Peyer's patch (tissue), 4 donors: ENCODE measurements at regions not wholly inside any gene's neighbourhood (a gene's known extent, or its start where the extent isn't known, plus 50 kb on each side); places are given as distances from the start of the nearest gene placed in this dataset.

Experiments used
- POLR2A ChIP-seq, 2 donors: fragments of 450-650 bp; IDR thresholded peaks; one replicate each; pipeline ENCODE4 v1.5.1; 2017; ENCODE audit warnings: antibody characterized with exemption in 2 of 2, mild to moderate bottlenecking in 2 of 2, moderate library complexity in 2 of 2
- TF ChIP-seq, protein P1 (sequence below), 6 experiments: fragments of 450-650 bp in 4 of 6; fragments of 200-600 bp in 2 of 6; sonication (generic) in 1 of 6; IDR thresholded peaks; one replicate each; pipeline ENCODE4 v1.5.1; 2017 to 2019; ENCODE audit warnings: antibody characterized with exemption in 6 of 6, mild to moderate bottlenecking in 3 of 6, moderate library complexity in 1 of 6

DNA sequence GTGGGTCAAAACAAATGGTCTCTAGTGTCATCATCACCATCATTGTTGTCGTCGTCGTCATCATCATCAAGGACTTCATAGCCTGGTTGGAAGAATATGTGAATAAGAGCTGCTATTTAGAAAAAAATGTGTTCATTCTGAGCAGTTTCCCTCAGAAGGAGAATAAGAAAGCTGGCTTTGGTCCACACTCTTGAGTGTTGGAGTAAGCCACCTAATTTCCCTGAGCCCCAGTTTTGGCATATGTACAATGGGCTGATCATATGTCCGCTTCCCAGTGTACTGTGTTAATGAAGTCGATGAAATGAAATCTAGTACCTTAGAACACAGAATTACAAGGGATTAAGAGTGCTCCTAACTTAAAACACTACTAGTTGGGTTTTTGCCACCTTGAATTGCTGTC, 545.5 kb downstream of the CCDC171 start:
- TF ChIP-seq POLR2A (IDR thresholded peaks at IDR 0.05), result no peak
- TF ChIP-seq, protein P1, sequence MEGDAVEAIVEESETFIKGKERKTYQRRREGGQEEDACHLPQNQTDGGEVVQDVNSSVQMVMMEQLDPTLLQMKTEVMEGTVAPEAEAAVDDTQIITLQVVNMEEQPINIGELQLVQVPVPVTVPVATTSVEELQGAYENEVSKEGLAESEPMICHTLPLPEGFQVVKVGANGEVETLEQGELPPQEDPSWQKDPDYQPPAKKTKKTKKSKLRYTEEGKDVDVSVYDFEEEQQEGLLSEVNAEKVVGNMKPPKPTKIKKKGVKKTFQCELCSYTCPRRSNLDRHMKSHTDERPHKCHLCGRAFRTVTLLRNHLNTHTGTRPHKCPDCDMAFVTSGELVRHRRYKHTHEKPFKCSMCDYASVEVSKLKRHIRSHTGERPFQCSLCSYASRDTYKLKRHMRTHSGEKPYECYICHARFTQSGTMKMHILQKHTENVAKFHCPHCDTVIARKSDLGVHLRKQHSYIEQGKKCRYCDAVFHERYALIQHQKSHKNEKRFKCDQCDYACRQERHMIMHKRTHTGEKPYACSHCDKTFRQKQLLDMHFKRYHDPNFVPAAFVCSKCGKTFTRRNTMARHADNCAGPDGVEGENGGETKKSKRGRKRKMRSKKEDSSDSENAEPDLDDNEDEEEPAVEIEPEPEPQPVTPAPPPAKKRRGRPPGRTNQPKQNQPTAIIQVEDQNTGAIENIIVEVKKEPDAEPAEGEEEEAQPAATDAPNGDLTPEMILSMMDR (IDR thresholded peaks at IDR 0.05), result no peak
